Activated T-helper 1 cell treated with anti-CD3 and anti-CD28 coated beads, Interleukin-12 subunit alpha, Interleukin-12 subunit beta, Interleukin-2, Interleukin-4 antibody, amounts not matched to agents 30 ng/mL and 10 ng/mL and 1 ng/mL, durations not matched to agents 14 hours and 24 hours and 36 hours (primary cell): ENCODE measurements at regions not wholly inside any gene's neighbourhood (a gene's known extent, or its start where the extent isn't known, plus 50 kb on each side); places are given as distances from the start of the nearest gene placed in this dataset.

Experiments
- DNase-seq: peaks from one replicate; pipeline ENCODE4 v3.0.0; 2021; ENCODE audit warnings: low spot score
- H3K27ac Mint-ChIP-seq: one replicate; pipeline ENCODE4 v1.8.0; 2021; ENCODE audit warnings: mild to moderate bottlenecking, mixed read lengths
- H3K27me3 Mint-ChIP-seq: one replicate; pipeline ENCODE4 v1.8.0; 2022; ENCODE audit warnings: mild to moderate bottlenecking, moderate library complexity, mixed read lengths; ENCODE audit not compliant: insufficient read depth
- H3K36me3 Mint-ChIP-seq: one replicate; pipeline ENCODE4 v1.8.0; 2021; ENCODE audit warnings: low read depth, mixed read lengths
- H3K4me1 Mint-ChIP-seq: one replicate; pipeline ENCODE4 v1.8.0; 2021; ENCODE audit warnings: low read depth, mixed read lengths
- H3K4me3 Mint-ChIP-seq: one replicate; pipeline ENCODE4 v1.8.0; 2021; ENCODE audit warnings: mild to moderate bottlenecking, moderate library complexity, mixed read lengths
- H3K9me3 Mint-ChIP-seq: one replicate; pipeline ENCODE4 v1.8.0; 2021; ENCODE audit warnings: mixed read lengths
- intact Hi-C: fragments of 100-400 bp; cut with micrococcal nuclease; formaldehyde crosslinking; loops from one replicate; pipeline ENCODE4 v1.15.1; 2024

DNA sequence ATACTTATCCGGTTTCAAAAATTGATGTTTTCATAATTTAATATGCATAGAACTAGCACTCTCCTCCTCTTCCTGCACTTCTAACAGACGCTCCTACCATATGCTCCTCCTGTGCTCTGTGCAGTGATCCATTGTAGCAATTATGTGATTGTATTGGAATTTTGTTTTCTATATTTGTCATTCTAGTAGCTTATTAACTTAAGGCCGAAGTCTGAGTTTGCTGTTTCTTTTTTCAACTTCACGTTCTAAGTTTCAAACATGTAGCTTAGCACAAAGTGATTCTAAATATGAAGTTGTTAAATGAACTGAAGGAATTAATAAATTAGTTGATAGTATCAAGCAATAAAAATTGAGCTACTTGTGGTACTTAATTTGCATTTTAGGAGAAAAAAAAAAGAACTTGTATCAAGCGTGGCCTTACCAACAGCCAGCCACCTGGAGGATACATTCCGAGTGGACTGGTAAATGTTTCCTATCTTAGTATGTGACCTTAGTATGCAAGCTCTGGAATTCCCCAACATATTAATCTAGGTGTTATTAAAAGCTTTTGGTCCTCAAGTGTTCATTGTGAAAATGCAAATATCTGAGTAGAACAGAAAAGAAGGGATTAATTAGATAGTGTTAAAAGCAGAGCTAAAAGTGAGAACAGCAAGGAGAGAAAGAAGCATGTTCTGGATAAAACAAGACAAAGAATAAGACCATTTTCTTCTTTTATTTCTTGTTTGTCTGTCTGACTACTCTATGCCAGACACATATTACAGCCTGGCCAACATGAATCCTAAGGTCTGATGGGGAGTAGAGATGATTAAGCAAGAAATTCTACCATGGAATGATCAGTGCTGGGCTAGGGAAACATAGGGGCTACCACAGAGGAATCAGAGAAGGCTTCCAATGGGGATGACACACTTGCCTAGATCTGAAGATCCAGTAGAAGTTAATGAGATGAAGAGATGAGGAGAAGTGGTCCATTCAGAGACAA lies 290.4 kb upstream of the MON1B start:
- Mint-ChIP-seq H3K9me3 (no peaks in the 10 kb centered on the region), H3K27ac (no peak overlapping the region), H3K4me3 (no peak overlapping the region), H3K36me3 (no peaks in the 10 kb centered on the region), H3K27me3 (no peaks in the 10 kb centered on the region), H3K4me1 (no peaks in the 10 kb centered on the region)
- intact Hi-C loops: no loop called here
- DNase-seq: no peak

DNA sequence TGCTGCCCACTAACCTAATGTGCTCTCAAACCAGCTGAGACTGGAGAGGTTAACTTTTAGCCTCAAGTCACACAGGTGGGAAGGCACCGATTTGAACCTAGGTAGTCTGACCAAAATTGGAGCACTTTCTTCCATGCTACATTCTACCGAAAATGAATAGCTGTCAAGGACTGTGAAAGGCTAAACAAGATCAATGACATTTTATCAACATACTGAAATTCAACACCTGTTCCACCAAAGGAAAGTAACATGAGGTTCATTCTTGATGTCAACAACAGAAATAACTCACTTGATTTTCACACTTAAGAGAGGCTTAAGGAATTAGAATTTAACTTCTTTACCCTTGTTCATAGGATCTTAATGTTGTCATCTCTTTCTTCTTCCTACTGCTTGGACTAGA lies 284.4 kb upstream of the MON1B start:
- Mint-ChIP-seq H3K4me3 (no peak overlapping the region), H3K9me3 (no peaks in the 10 kb centered on the region), H3K36me3 (no peaks in the 10 kb centered on the region), H3K4me1 (no peaks in the 10 kb centered on the region), H3K27me3 (no peaks in the 10 kb centered on the region), H3K27ac (no peak overlapping the region)
- DNase-seq: no peak
- intact Hi-C loops: no loop called here

DNA sequence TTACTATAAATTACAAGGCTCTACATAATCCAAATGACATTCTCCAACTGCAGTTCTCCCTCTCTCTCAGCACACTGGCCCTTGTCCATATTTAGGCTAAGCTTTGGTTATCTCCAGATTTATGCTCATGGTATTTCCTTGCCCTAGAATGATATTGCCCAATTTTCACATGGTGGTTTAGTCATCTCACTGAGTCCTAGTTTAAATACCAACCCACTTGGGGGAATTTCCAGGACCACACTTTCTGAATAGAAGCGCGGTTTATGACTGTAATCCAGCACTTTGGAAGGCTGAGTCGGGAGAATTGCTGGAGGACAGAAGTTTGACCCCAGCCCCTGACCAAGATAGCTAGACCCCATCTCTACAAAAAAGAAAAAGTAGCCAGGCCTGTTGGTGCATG lies 280.1 kb upstream of the MON1B start:
- intact Hi-C loops: no loop called here
- H3K4me1 Mint-ChIP-seq: no peaks in the 10 kb centered on the region
- H3K36me3 Mint-ChIP-seq: no peaks in the 10 kb centered on the region
- DNase-seq: no peak
- H3K27ac Mint-ChIP-seq: no peak overlapping the region
- H3K27me3 Mint-ChIP-seq: no peaks in the 10 kb centered on the region
- H3K4me3 Mint-ChIP-seq: no peak overlapping the region
- no peaks in the 10 kb centered on the region for H3K9me3 Mint-ChIP-seq

DNA sequence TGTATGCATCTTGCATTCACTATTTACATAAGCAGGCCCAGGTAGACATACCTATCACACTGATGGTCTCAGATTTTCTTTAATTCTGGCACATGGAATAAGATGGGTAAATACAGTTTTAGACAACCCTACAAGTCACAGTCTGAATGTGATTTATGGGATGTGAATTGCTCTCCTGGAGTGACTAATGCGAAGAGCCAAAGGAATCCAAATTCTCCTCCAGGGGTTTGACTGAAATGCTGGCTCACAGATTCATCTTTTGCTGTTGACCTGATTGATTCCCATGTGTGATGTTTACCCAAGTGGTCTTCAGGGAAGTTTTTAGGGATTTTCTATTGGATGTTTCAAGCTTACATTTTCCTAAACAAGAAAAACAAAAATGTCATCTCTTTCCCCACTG lies 277.9 kb upstream of the MON1B start:
- DNase-seq: no peak
- intact Hi-C loops: no loop called here
- Mint-ChIP-seq H3K4me3 (no peak overlapping the region), H3K27me3 (no peaks in the 10 kb centered on the region), H3K4me1 (no peaks in the 10 kb centered on the region), H3K27ac (no peak overlapping the region), H3K9me3 (no peaks in the 10 kb centered on the region), H3K36me3 (no peaks in the 10 kb centered on the region)

DNA sequence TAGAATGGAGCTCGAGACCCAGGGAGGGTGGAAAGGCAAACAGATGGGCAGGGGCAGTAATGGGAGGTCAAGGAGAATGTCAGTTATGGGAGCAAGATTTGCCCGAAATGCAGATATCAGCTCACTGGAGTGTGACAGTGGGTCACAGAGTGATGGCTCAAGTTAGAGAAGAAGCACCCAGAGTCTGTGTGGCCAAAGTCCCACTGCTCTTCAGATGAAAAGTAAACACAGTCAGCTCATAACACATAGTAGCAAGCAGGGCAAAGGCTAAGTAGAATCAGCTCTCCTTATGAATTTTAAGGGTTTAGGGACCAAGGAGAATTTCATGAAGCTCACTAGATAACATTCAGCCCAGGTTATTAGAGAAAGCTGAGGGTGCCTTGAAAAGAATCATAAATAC lies 264.9 kb upstream of the MON1B start:
- DNase-seq: no peak
- Mint-ChIP-seq H3K4me3 (no peak overlapping the region), H3K9me3 (no peaks in the 10 kb centered on the region), H3K36me3 (no peaks in the 10 kb centered on the region), H3K27me3 (no peaks in the 10 kb centered on the region), H3K4me1 (no peaks in the 10 kb centered on the region), H3K27ac (no peak overlapping the region)
- intact Hi-C loops: no loop called here

DNA sequence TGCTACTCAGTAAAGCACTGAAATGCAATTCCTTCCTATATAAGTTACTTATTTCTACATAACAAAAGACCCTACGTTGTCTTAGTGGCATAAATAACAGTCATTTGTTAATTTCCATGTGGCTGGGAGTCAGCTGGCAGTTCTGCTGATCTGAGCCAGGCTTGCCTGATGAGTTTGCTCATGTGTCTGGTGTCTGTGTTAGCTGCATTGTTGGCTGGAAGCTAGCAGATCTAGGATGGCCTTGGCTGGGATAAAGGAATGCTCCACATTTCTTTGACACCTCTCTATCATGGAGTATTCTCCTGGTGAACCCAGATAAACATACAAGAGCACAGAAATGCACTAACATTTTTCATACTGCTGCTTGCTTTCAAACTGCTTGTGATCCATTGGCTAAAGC lies 264.4 kb upstream of the MON1B start:
- Mint-ChIP-seq H3K9me3 (no peaks in the 10 kb centered on the region), H3K4me3 (no peak overlapping the region), H3K27me3 (no peaks in the 10 kb centered on the region), H3K36me3 (no peaks in the 10 kb centered on the region), H3K4me1 (no peaks in the 10 kb centered on the region), H3K27ac (no peak overlapping the region)
- no peak for DNase-seq
- intact Hi-C loops: no loop called here

DNA sequence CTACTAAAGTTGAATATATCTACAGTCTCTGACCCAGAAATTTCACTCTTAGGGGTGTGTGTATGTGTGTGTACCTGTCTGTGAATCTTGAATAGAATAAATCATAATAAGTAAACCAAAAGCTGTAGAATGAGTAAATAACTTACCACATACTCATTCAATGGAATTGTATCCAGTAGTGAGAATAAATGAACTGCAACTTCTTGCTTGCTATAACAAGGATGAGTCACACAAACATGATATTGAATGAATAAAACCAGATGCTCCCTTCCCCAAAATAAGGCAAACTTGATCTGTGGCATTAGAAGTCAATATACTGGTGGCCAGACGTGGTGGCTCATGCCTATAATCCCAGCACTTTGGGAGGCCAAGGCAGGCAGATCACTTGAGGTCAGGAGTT lies 259.8 kb upstream of the MON1B start:
- Mint-ChIP-seq H3K4me3 (no peak overlapping the region), H3K36me3 (no peaks in the 10 kb centered on the region), H3K4me1 (no peaks in the 10 kb centered on the region), H3K27ac (no peak overlapping the region), H3K27me3 (no peaks in the 10 kb centered on the region), H3K9me3 (peaks cover 4% of the 10 kb centered on the region)
- intact Hi-C loops: no loop called here
- DNase-seq: no peak

DNA sequence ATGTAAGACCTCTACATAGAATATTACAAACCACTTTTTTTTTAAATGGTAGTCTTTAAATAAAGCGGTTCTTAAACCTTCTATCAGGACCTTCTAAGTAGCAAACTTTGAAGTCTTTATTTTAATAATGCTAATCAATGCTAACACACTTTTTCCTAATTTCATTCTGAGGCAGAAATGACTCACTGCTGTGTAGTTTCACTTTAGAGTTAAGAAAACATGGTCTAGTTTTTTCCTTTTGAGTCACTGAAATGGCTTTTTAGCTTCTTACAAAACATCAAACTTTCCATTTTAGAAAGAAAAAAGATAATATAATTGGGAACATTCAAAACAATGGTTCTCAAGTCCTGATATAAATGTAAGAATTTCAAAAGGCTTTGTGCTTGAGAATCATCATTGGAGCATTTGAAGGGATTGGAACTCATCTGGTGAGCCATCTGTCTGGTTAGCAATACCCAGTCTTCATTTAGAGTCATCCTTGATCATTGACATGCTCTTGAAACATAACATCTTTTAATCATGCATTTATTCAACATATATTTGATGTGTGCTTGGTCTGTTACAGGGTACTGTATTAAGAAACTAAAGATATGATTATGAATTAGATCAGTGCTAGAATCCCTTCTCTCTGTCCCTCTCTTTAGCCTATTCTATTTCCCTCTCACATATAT lies 258.3 kb upstream of the MON1B start:
- Mint-ChIP-seq H3K36me3 (no peaks in the 10 kb centered on the region), H3K4me1 (no peaks in the 10 kb centered on the region), H3K9me3 (peaks cover 4% of the 10 kb centered on the region), H3K4me3 (no peak overlapping the region), H3K27me3 (no peaks in the 10 kb centered on the region), H3K27ac (no peak overlapping the region)
- intact Hi-C loops: no loop called here
- DNase-seq: no peak

DNA sequence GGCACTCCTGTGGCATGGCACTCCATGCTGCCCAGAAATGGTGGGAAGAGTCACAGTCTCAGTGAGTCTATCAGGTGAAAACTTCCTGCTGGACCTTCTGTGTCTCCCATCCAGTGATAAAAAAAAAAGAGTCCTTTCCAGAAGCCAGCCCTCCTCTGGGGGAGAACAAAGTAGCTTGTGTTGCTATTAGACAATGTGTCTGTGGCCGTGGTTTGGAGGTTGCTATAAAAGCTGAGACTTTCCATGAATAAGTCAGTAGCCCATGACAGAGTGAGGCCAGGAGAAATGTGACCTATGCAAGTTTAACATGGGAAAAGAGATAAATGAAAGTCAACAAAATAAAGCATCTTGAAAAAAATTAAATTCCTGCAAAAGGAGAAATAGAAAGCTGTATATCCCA lies 250.7 kb upstream of the MON1B start:
- no peaks in the 10 kb centered on the region for H3K27me3 Mint-ChIP-seq
- intact Hi-C loops: no loop called here

DNA sequence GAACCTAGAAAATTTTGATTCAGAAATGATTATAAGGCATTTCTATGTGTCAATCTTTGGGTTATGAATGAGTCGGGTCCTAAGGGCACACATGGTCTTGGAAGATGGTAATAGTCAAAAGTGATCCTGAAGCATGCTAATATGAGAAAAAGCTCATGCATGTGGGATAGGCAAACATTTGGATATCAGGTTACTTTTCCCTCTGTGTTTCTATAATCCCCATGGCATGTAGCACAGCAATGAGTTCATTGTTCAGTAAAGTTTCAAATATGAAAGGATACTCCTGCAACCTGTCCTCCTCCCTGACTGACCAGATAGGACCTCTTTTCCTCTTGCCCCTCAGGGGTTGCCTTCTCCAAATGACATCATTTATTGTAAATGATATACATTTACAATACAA lies 249.9 kb upstream of the MON1B start:
- no peaks in the 10 kb centered on the region for H3K4me1 Mint-ChIP-seq
- no peaks in the 10 kb centered on the region for H3K36me3 Mint-ChIP-seq
- intact Hi-C loops: no loop called here
- no peak overlapping the region for H3K27ac Mint-ChIP-seq
- H3K9me3 Mint-ChIP-seq: peaks cover 4% of the 10 kb centered on the region
- H3K4me3 Mint-ChIP-seq: no peak overlapping the region
- DNase-seq: no peak
- H3K27me3 Mint-ChIP-seq: peaks cover 1% of the 10 kb centered on the region

More for the DNA sequence above, 250.7 kb upstream of the MON1B start:
- Mint-ChIP-seq H3K9me3 (peaks cover 7% of the 10 kb centered on the region), H3K27ac (no peak overlapping the region), H3K4me3 (no peak overlapping the region), H3K4me1 (no peaks in the 10 kb centered on the region), H3K36me3 (no peaks in the 10 kb centered on the region)
- no peak for DNase-seq

DNA sequence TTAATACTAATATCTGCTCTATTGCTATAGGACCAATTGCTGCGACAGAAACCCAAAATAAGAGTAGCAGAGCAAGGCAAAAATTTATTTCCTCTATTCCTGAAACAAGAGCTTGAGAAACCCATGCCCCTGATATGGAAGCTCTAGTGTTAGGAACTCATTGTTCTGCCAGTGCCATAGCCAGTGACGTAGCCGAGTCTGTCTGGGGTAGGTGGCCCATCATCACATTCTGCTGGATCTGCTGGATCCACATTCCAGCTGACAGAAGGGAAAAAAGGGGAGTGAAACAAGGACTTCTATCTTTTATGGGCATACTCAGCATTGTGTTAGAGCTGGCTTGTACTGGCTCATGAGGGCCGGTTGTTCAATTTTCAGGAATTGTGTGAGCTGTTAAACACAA lies 248.9 kb upstream of the MON1B start:
- no peak for DNase-seq
- H3K9me3 Mint-ChIP-seq: peaks cover 4% of the 10 kb centered on the region
- H3K4me1 Mint-ChIP-seq: no peaks in the 10 kb centered on the region
- no peak overlapping the region for H3K4me3 Mint-ChIP-seq
- intact Hi-C loops: no loop called here
- H3K27me3 Mint-ChIP-seq: peaks cover 3% of the 10 kb centered on the region
- H3K27ac Mint-ChIP-seq: no peak overlapping the region
- H3K36me3 Mint-ChIP-seq: no peaks in the 10 kb centered on the region

DNA sequence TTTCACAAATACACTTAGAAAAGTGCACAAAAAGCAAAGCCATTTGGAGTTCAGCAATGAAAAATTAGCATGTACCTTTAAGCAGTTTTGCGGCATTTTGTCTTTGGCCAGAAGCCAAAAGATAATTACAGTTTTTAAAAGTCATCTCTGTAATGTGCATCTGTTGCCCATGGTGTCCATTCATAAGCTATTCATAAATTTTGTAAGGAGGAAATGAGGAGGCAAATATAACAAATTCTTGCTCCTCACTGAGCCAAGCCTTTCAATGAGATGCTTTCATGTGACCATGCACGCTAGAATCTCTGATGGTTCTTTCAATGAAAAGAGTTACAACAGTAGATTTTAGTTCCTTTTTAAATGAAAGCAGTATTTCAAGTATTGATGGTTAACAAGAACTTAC lies 247.1 kb upstream of the MON1B start:
- Mint-ChIP-seq H3K4me3 (no peak overlapping the region), H3K4me1 (no peaks in the 10 kb centered on the region), H3K27me3 (peaks cover 3% of the 10 kb centered on the region)

DNA sequence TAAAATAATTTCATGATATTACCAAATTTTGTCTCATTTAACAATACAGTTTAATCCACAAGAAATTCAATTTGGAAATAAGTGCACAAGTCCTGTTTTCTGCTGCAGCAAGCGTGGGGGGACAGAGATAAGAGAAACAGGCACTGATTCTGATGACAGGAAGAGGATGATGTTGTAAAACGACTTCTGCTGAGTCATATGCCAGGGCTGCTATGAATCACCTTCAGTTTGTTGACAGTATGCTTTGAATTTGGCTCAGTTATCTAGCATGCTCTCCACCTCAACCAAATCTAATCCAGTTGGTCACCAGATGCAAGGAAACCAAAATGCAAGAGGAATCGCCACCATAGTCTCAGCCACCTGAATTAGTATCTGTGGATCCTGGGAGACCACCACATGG lies 244.1 kb upstream of the MON1B start:
- Mint-ChIP-seq H3K27ac (no peak overlapping the region), H3K36me3 (no peaks in the 10 kb centered on the region), H3K4me1 (no peaks in the 10 kb centered on the region), H3K4me3 (no peak overlapping the region), H3K9me3 (peaks cover 18% of the 10 kb centered on the region), H3K27me3 (peaks cover 3% of the 10 kb centered on the region)
- intact Hi-C loops: no loop called here
- no peak for DNase-seq

More for the DNA sequence above, 247.1 kb upstream of the MON1B start:
- H3K36me3 Mint-ChIP-seq: no peaks in the 10 kb centered on the region
- no peak overlapping the region for H3K27ac Mint-ChIP-seq
- no peak for DNase-seq
- intact Hi-C loops: no loop called here
- peaks cover 8% of the 10 kb centered on the region for H3K9me3 Mint-ChIP-seq
